ENCODE measurements at regions not wholly inside any gene's neighbourhood (a gene's known extent, or its start where the extent isn't known, plus 50 kb on each side); places are given as distances from the start of the nearest gene placed in this dataset.

GRCh38 chr11:71322861-71323582, 70.6 kb upstream of the SHANK2 start:
- no peak overlapping the region for H4K5ac ChIP-seq (ENCODE audit: insufficient read length, low read depth, low read length)
- no peak overlapping the region for H2AK5ac ChIP-seq (ENCODE audit: insufficient read length, low read length)
- no peak overlapping the region for H2BK5ac ChIP-seq (ENCODE audit: insufficient read length, low read length)
- no peak overlapping the region for H2BK120ac ChIP-seq (ENCODE audit: low read depth, low read length, poor library complexity, severe bottlenecking)
- H4K20me1 ChIP-seq (ENCODE audit: control insufficient read depth, insufficient read depth, insufficient read length), result no peaks in the 10 kb centered on the region
- TF ChIP-seq CTCF (conservative IDR thresholded peaks at IDR 0.05), result no peak
- H3K4me2 ChIP-seq (ENCODE audit: insufficient read depth, insufficient read length, low read length), result no peak overlapping the region
- H3K79me1 ChIP-seq (ENCODE audit: insufficient read depth, low read depth, low read length, poor library complexity, severe bottlenecking), result no peaks in the 10 kb centered on the region
- no peaks in the 10 kb centered on the region for H3K79me2 ChIP-seq (ENCODE audit: insufficient read depth, low read length)
- H3K9ac ChIP-seq (ENCODE audit: extremely low read depth, insufficient read length, low read length), result no peak overlapping the region
- peaks cover 13 to 15% of the 10 kb centered on the region in 2 experiments for H3K9me3 Mint-ChIP-seq
- H3K27me3 ChIP-seq (ENCODE audit: insufficient read depth, low read length), result no peaks in the 10 kb centered on the region
- no peak overlapping the region for H3K27ac ChIP-seq (ENCODE audit: insufficient read length, low read depth, low read length)
- no peak overlapping the region for H3K23ac ChIP-seq (ENCODE audit: insufficient read length, low read depth, low read length)
- H3K56ac ChIP-seq (ENCODE audit: insufficient read length, low read depth, low read length), result no peak overlapping the region
- peaks cover 3% of the 10 kb centered on the region for H3K27me3 Mint-ChIP-seq (ENCODE audit: low read depth)
- H3K23me2 ChIP-seq (ENCODE audit: insufficient read length, low read depth, low read length, poor library complexity, severe bottlenecking), result no peaks in the 10 kb centered on the region
- peaks cover 2 to 4% (median 3%) of the 10 kb centered on the region in 3 experiments; a peak in 5 of 7 replicates for H3K36me3 Mint-ChIP-seq (ENCODE audit: insufficient read depth in 1 of 3, low read depth in 3 of 3)
- H3K14ac ChIP-seq (ENCODE audit: insufficient read depth, low read length), result no peak overlapping the region; the same call in 1 of the 2 replicates
- H3K4ac ChIP-seq (ENCODE audit: low read depth, low read length), result no peak overlapping the region
- no peak overlapping the region for H2BK15ac ChIP-seq (ENCODE audit: low read depth, low read length)
- DNase-seq, result no peak
- H3T11ph ChIP-seq (ENCODE audit: low read length), result no peak overlapping the region
- WGBS (ENCODE audit: extremely low coverage, insufficient read length, low lambda C conversion rate), result no CpG with 5 or more reads among the region's 13 CpGs
- no peak overlapping the region for H2BK12ac ChIP-seq (ENCODE audit: insufficient read length, low read depth, low read length)
- no peaks in the 10 kb centered on the region for H3K9me3 ChIP-seq (ENCODE audit: control insufficient read depth, low read depth, low read length)
- H2AFZ ChIP-seq (ENCODE audit: low read length), result no peak overlapping the region
- H3K4me1 Mint-ChIP-seq, result no peaks in the 10 kb centered on the region
- H3K4me1 ChIP-seq (ENCODE audit: insufficient read depth, low read length), result no peaks in the 10 kb centered on the region
- H2BK20ac ChIP-seq (ENCODE audit: low read depth, low read length, poor library complexity, severe bottlenecking), result no peak overlapping the region
- no peak overlapping the region for H3K4me3 Mint-ChIP-seq
- no peak overlapping the region for H3K27ac Mint-ChIP-seq
- no peak overlapping the region for H3K18ac ChIP-seq (ENCODE audit: insufficient read length, low read depth, low read length)
- H4K8ac ChIP-seq (replicated peaks; ENCODE audit: insufficient read length, low read depth, low read length), result no peak overlapping the region
- no peak overlapping the region for H4K91ac ChIP-seq (ENCODE audit: insufficient read length, low read depth, low read length)

All from H9 (cell line).